ENCODE measurements at regions not wholly inside any gene's neighbourhood (a gene's known extent, or its start where the extent isn't known, plus 50 kb on each side); places are given as distances from the start of the nearest gene placed in this dataset.

DNA sequence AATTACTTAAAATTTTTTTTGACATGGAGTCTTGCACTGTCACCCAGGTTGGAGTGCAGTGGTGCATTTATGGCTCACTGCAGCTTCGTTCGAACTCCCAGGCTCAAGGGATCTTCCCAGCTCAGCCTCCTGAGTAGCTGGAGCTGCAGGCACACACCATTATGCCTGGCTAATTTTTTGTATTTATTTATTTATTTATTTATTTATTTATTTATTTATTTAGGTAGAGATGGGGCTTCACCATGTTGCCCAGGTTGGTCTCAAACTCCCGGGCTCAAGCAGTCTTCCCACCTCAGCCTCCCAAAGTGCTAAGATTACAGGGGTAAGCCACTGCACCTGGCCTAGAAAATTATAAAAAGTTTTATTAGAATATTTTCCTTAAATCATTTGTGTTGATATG is 73.6 kb downstream of the DACT1 start:
- no peak for TF ChIP-seq TAF1 (IDR thresholded peaks at IDR 0.05; ENCODE audit: low read depth, low read length)
- TF ChIP-seq PAX5 (IDR thresholded peaks at IDR 0.05; ENCODE audit: insufficient read depth, low read length, severe bottlenecking) = no peak
- TF ChIP-seq POU2F2 (IDR thresholded peaks at IDR 0.05; ENCODE audit: low read depth, low read length) = no peak
- no peak for TF ChIP-seq SPI1 (IDR thresholded peaks at IDR 0.05; ENCODE audit: low read depth, low read length)
- TF ChIP-seq POLR2A (IDR thresholded peaks at IDR 0.05; ENCODE audit: low read depth, low read length) = no peak
- TF ChIP-seq POLR2AphosphoS5 (IDR thresholded peaks at IDR 0.05; ENCODE audit: low read depth, low read length) = no peak
- FAIRE-seq = no peak

DNA sequence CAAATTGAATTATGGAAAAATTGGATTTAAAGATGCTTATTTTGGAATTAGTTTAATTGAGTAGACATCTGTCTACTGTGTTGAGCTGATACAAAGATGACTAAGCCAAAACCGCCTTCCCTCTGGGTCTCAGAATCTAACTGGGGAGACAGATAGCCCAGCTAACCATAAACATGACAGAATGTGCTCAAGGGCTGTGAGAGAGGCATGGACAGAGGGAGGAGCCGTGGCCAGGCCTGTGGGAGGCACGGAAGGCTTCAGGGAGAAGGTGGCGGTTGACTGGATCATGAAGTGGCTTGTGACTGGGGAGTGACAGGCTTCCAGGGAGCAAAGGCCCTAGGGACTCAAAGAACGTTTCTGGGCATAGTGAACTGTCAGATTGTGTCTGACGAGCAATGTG is 74.6 kb downstream of the DACT1 start:
- TF ChIP-seq TAF1 (IDR thresholded peaks at IDR 0.05; ENCODE audit: low read depth, low read length) (no peak), POLR2AphosphoS5 (IDR thresholded peaks at IDR 0.05; ENCODE audit: low read depth, low read length) (no peak), POU2F2 (IDR thresholded peaks at IDR 0.05; ENCODE audit: low read depth, low read length) (no peak), PAX5 (IDR thresholded peaks at IDR 0.05; ENCODE audit: insufficient read depth, low read length, severe bottlenecking) (no peak), SPI1 (IDR thresholded peaks at IDR 0.05; ENCODE audit: low read depth, low read length) (no peak), POLR2A (IDR thresholded peaks at IDR 0.05; ENCODE audit: low read depth, low read length) (no peak)
- no peak for DNase-seq (ENCODE audit: insufficient read length, low spot score)
- no peak for FAIRE-seq

More for the DNA sequence above, 73.6 kb downstream of the DACT1 start:
- no peak for DNase-seq (ENCODE audit: insufficient read length, low spot score)

- TF ChIP-seq SPI1 (IDR thresholded peaks at IDR 0.05; ENCODE audit: low read depth, low read length) (no peak), POU2F2 (IDR thresholded peaks at IDR 0.05; ENCODE audit: low read depth, low read length) (no peak), PAX5 (IDR thresholded peaks at IDR 0.05; ENCODE audit: insufficient read depth, low read length, severe bottlenecking) (no peak), POLR2AphosphoS5 (IDR thresholded peaks at IDR 0.05; ENCODE audit: low read depth, low read length) (no peak), POLR2A (IDR thresholded peaks at IDR 0.05; ENCODE audit: low read depth, low read length) (no peak), TAF1 (IDR thresholded peaks at IDR 0.05; ENCODE audit: low read depth, low read length) (no peak)
- no peak for FAIRE-seq
- no peak for DNase-seq (ENCODE audit: insufficient read length, low spot score)
Measured at GRCh38 chr14:58713677-58714076, 75.9 kb downstream of the DACT1 start.

DNA sequence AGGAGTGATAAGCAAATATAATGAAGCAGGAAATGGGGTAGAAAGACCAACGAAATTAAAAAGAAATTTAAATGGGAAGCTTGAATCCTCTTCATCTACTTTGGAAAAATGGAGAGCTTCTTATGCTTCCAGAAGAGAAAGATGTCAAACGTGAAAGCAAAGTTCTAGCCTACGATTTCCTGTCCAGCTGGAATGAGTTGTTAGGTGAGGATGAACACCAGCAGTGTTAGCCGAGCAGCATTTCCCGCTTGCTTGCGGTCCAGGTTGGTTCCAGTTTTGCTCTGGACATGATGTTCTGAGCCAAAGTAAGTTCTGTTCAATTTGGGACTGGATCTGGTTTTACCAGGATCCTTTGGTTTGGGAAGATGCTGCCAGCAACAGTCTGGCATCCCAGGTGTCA is 78.9 kb downstream of the DACT1 start:
- FAIRE-seq (no peak), DNase-seq (ENCODE audit: insufficient read length, low spot score) (no peak)
- TF ChIP-seq POLR2A (IDR thresholded peaks at IDR 0.05; ENCODE audit: low read depth, low read length) (no peak), TAF1 (IDR thresholded peaks at IDR 0.05; ENCODE audit: low read depth, low read length) (no peak), POU2F2 (IDR thresholded peaks at IDR 0.05; ENCODE audit: low read depth, low read length) (no peak), SPI1 (IDR thresholded peaks at IDR 0.05; ENCODE audit: low read depth, low read length) (no peak), PAX5 (IDR thresholded peaks at IDR 0.05; ENCODE audit: insufficient read depth, low read length, severe bottlenecking) (no peak), POLR2AphosphoS5 (IDR thresholded peaks at IDR 0.05; ENCODE audit: low read depth, low read length) (no peak)

DNA sequence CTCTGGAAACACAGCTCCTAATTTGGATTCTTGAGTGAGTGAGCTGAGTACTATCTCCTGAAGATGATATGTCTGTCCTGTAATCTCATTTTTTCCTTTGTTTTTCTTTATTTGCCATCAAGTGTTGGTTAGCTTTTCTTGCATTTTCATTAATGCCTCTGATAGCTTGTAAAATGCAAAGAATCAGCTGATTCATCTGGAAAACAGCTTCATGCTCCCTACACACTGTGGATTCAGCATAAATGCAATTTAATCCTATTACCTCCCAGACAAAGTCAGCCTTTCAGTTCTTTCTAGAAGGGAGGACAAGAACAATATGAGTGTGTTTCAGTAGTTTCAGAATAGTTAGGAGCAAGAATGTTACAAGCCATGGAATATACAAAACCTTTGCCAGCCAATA is 79.4 kb downstream of the DACT1 start:
- TF ChIP-seq TAF1 (IDR thresholded peaks at IDR 0.05; ENCODE audit: low read depth, low read length) = no peak
- FAIRE-seq (no peak), DNase-seq (ENCODE audit: insufficient read length, low spot score) (no peak)

GRCh38 chr14:58717813-58718212 is 80.1 kb downstream of the DACT1 start:
- no peak for DNase-seq (ENCODE audit: insufficient read length, low spot score)
- FAIRE-seq = no peak
- TF ChIP-seq POLR2AphosphoS5 (IDR thresholded peaks at IDR 0.05; ENCODE audit: low read depth, low read length) = no peak
- no peak for TF ChIP-seq SPI1 (IDR thresholded peaks at IDR 0.05; ENCODE audit: low read depth, low read length)
- TF ChIP-seq POLR2A (IDR thresholded peaks at IDR 0.05; ENCODE audit: low read depth, low read length) = no peak
- no peak for TF ChIP-seq POU2F2 (IDR thresholded peaks at IDR 0.05; ENCODE audit: low read depth, low read length)
- no peak for TF ChIP-seq PAX5 (IDR thresholded peaks at IDR 0.05; ENCODE audit: insufficient read depth, low read length, severe bottlenecking)
- no peak for TF ChIP-seq TAF1 (IDR thresholded peaks at IDR 0.05; ENCODE audit: low read depth, low read length)

- FAIRE-seq (no peak), DNase-seq (ENCODE audit: insufficient read length, low spot score) (no peak)
- no peak for TF ChIP-seq SPI1 (IDR thresholded peaks at IDR 0.05; ENCODE audit: low read depth, low read length)
- no peak for TF ChIP-seq POU2F2 (IDR thresholded peaks at IDR 0.05; ENCODE audit: low read depth, low read length)
- no peak for TF ChIP-seq TAF1 (IDR thresholded peaks at IDR 0.05; ENCODE audit: low read depth, low read length)
- TF ChIP-seq POLR2A (IDR thresholded peaks at IDR 0.05; ENCODE audit: low read depth, low read length) = no peak
- TF ChIP-seq POLR2AphosphoS5 (IDR thresholded peaks at IDR 0.05; ENCODE audit: low read depth, low read length) = no peak
- TF ChIP-seq PAX5 (IDR thresholded peaks at IDR 0.05; ENCODE audit: insufficient read depth, low read length, severe bottlenecking) = no peak
Measured at GRCh38 chr14:58718226-58719205, 80.8 kb downstream of the DACT1 start.

GRCh38 chr14:58721723-58722122 is 84.0 kb downstream of the DACT1 start:
- no peak for TF ChIP-seq POLR2AphosphoS5 (IDR thresholded peaks at IDR 0.05; ENCODE audit: low read depth, low read length)
- FAIRE-seq = no peak
- DNase-seq (ENCODE audit: insufficient read length, low spot score) = no peak

GRCh38 chr14:58722441-58722840 is 84.7 kb downstream of the DACT1 start:
- DNase-seq (ENCODE audit: insufficient read length, low spot score) = no peak
- no peak for TF ChIP-seq TAF1 (IDR thresholded peaks at IDR 0.05; ENCODE audit: low read depth, low read length)
- TF ChIP-seq SPI1 (IDR thresholded peaks at IDR 0.05; ENCODE audit: low read depth, low read length) = no peak
- TF ChIP-seq POLR2AphosphoS5 (IDR thresholded peaks at IDR 0.05; ENCODE audit: low read depth, low read length) = no peak
- TF ChIP-seq PAX5 (IDR thresholded peaks at IDR 0.05; ENCODE audit: insufficient read depth, low read length, severe bottlenecking) = no peak
- FAIRE-seq = no peak

GRCh38 chr14:58724206-58724605 is 86.4 kb downstream of the DACT1 start:
- DNase-seq (ENCODE audit: insufficient read length, low spot score) = no peak
- no peak for FAIRE-seq
- TF ChIP-seq TAF1 (IDR thresholded peaks at IDR 0.05; ENCODE audit: low read depth, low read length) (no peak), POLR2AphosphoS5 (IDR thresholded peaks at IDR 0.05; ENCODE audit: low read depth, low read length) (no peak), PAX5 (IDR thresholded peaks at IDR 0.05; ENCODE audit: insufficient read depth, low read length, severe bottlenecking) (no peak)
